ENCODE measurements at regions not wholly inside any gene's neighbourhood (a gene's known extent, or its start where the extent isn't known, plus 50 kb on each side); places are given as distances from the start of the nearest gene placed in this dataset.

DNA sequence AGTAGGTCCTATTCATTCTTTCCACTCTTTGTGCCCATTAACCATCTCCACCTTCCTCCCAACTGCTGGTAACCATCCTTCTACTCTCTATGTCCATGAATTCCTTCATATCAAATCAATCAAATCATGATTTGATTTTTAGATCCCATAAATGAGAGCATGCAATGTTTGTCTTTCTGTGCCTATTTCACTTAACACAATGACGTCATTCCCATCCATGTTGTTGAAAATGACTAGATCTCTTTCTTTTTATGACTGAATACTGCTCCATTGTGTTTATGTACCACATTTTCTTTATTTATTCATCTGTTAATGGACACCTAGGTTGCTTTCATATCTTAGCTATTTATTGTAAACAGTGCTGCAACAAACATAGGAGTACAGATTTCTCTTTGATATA lies 827.3 kb upstream of the NRXN1 start:
- H3K36me3 Mint-ChIP-seq = no peaks in the 10 kb centered on the region
- no peak overlapping the region for H3K4me3 Mint-ChIP-seq
- peaks cover 17% of the 10 kb centered on the region for H3K9me3 Mint-ChIP-seq
- ATAC-seq (no peak), DNase-seq (ENCODE audit: low spot score in 2 of 2) (no peak)
- H3K4me1 Mint-ChIP-seq = no peaks in the 10 kb centered on the region
- H3K27ac Mint-ChIP-seq = no peak overlapping the region

DNA sequence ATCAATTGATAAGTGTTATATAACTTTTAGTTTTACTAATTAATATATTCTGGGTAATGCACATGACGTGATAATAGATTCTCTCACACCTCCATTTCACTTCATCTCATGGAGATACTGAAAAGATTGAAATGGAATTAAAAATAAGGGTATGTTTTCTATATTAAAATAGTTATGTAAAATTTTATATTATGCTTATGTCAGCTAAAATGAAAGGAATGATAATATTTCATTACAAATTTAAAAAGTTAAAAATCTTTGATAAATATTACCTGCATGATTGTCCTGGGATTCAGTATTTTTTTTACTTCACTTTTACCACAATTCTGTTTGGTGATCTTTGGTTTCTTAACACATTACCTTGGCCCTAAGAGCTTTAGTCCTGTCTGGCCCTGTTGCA lies 823.8 kb upstream of the NRXN1 start:
- no peaks in the 10 kb centered on the region for H3K36me3 Mint-ChIP-seq

GRCh38 chr2:51846796-51847195 lies 814.9 kb upstream of the NRXN1 start:
- ATAC-seq (no peak), DNase-seq (ENCODE audit: low spot score in 2 of 2) (no peak)
- Mint-ChIP-seq H3K9me3 (peaks cover 3% of the 10 kb centered on the region), H3K36me3 (no peaks in the 10 kb centered on the region), H3K4me1 (no peaks in the 10 kb centered on the region), H3K27ac (no peak overlapping the region), H3K4me3 (no peak overlapping the region)

More for the DNA sequence above, 823.8 kb upstream of the NRXN1 start:
- DNase-seq (ENCODE audit: low spot score in 2 of 2) = no peak
- Mint-ChIP-seq H3K27ac (no peak overlapping the region), H3K4me1 (no peaks in the 10 kb centered on the region), H3K4me3 (no peak overlapping the region), H3K9me3 (peaks cover 12% of the 10 kb centered on the region)
- no peak for ATAC-seq

DNA sequence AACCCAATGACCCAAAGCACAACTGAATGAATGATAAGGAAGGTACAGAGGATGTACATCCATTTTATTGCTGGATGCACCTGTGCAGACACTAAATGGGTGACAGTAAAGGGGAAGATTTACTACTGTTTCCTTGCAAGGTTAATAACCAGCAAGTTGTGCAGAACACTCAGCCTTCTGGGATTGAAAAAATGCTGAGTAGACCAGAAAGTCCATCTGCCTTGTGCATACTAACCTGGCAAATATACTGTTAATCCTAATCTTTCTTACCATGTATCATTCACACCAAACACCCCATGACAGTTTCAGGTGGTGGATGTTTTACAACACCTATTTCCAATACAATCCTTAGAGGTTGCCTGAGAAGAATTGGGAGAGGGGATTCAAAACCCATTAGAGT lies 814.1 kb upstream of the NRXN1 start:
- H3K36me3 Mint-ChIP-seq = no peaks in the 10 kb centered on the region
- H3K27ac Mint-ChIP-seq = no peak overlapping the region
- H3K4me3 Mint-ChIP-seq = no peak overlapping the region
- no peak for DNase-seq (ENCODE audit: low spot score in 2 of 2)
- no peak for ATAC-seq
- H3K9me3 Mint-ChIP-seq = peaks cover 4% of the 10 kb centered on the region
- no peaks in the 10 kb centered on the region for H3K4me1 Mint-ChIP-seq

DNA sequence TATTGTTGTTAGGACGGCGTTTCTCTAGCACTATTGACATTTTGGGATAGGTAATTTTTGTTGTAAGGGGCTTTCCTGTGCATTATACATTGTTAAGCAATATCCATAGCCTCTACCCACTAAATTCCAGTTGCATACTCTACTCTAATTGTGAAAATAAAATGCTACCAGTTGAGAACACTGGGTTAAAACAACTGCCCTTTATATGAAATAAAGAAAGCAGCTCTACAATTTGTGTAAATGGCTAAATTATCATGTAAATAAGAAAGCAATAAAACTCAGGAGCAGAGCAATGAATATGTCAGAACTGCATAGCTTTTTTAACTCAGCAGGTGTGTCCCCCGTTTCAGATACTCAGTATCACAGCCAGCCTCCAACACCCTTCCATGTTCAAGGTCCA lies 812.7 kb upstream of the NRXN1 start:
- Mint-ChIP-seq H3K9me3 (peaks cover 10% of the 10 kb centered on the region), H3K4me3 (no peak overlapping the region), H3K4me1 (no peaks in the 10 kb centered on the region), H3K27ac (no peak overlapping the region), H3K36me3 (no peaks in the 10 kb centered on the region)
- ATAC-seq (no peak), DNase-seq (ENCODE audit: low spot score in 2 of 2) (no peak)

- H3K4me3 Mint-ChIP-seq = no peak overlapping the region
- no peaks in the 10 kb centered on the region for H3K4me1 Mint-ChIP-seq
- H3K27ac Mint-ChIP-seq = no peak overlapping the region
- ATAC-seq (no peak), DNase-seq (ENCODE audit: low spot score in 2 of 2) (no peak)
- H3K9me3 Mint-ChIP-seq = peaks cover 2% of the 10 kb centered on the region
- no peaks in the 10 kb centered on the region for H3K36me3 Mint-ChIP-seq
Observed at GRCh38 chr2:51829477-51829876, 797.5 kb upstream of the NRXN1 start.

- Mint-ChIP-seq H3K9me3 (peaks cover 2% of the 10 kb centered on the region), H3K36me3 (no peaks in the 10 kb centered on the region), H3K4me3 (no peak overlapping the region), H3K4me1 (no peaks in the 10 kb centered on the region), H3K27ac (no peak overlapping the region)
- DNase-seq (ENCODE audit: low spot score in 2 of 2) (no peak), ATAC-seq (no peak)
Observed at GRCh38 chr2:51825823-51826222, 793.9 kb upstream of the NRXN1 start.

DNA sequence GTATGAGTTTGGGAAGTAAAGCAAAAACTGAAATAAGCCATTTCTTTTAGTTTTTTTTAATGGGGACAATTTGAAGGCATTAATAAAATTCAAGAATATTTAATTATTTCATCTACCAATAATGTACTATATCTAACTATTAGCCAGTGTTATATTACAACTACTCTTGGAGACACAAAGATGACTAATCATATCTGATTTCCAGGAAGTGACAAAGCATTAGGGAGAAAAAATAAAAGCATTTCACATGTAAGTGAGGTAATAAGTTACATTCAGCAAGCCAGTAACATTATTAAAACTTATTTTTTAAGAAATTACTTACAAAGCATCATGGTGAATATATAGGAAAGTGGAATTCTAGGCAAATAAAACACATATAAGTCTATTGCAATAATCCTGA lies 781.3 kb upstream of the NRXN1 start:
- ATAC-seq (no peak), DNase-seq (ENCODE audit: low spot score in 2 of 2) (no peak)
- no peak overlapping the region for H3K27ac Mint-ChIP-seq
- H3K4me1 Mint-ChIP-seq = no peaks in the 10 kb centered on the region
- no peaks in the 10 kb centered on the region for H3K36me3 Mint-ChIP-seq
- H3K9me3 Mint-ChIP-seq = peaks cover 3% of the 10 kb centered on the region
- no peak overlapping the region for H3K4me3 Mint-ChIP-seq

DNA sequence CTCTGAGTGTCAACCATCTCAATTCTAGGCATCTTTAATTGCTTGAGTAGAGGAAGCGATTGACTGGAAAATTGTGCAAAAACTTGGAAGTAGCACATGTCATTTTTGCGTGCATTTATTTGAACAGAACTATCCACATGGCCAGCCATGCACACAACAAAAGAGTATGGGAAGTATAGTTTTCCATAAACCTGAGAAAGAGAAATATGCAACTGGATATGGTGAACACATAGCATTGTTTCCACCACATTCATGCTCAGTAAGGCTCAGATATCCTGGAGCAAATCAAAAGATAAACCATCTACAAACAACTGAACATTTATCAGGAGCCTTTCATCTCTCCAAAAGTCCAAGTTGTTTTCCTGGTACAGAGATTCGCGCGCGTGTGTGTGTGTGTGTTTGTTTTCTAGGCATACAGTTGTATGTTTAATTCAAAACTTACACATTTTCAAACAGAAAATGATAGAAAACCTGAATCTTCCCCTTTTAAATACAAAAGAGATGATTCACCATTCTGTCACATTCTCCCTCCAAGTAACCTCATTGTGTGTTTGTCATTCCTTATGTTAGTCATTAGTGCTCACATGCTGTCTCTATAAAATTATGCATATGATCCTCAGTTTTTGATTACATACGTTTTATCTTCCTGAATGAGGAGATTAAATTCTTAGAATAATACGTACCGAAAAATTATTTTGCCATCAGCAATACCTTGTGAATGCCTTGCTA lies 780.4 kb upstream of the NRXN1 start:
- no peak overlapping the region for H3K27ac Mint-ChIP-seq
- no peak for ATAC-seq

DNA sequence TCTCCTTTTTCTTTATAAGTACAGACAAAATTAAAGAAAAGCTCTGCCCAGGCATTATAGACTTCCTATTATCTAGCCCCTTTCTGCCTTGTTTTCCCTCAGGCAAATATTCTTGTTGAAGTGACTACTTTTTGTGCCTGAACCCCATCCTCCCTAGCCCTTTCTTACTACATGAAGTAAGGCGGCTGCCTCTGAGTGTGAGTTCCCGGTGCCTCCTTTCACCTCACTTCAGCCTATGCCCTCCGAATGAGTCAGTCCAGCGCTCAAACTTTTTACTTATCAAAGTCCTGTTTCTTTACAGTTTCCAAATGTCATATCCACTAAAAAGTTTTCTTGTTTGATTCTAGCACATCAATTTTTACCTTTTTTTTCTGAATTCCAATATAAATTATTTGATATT lies 778.3 kb upstream of the NRXN1 start:
- H3K4me3 Mint-ChIP-seq = no peak overlapping the region
- H3K9me3 Mint-ChIP-seq = peaks cover 10% of the 10 kb centered on the region

More for the DNA sequence above, 780.4 kb upstream of the NRXN1 start:
- Mint-ChIP-seq H3K36me3 (no peaks in the 10 kb centered on the region), H3K4me3 (no peak overlapping the region), H3K9me3 (peaks cover 5% of the 10 kb centered on the region), H3K4me1 (no peaks in the 10 kb centered on the region)
- no peak for DNase-seq (ENCODE audit: low spot score in 2 of 2)

DNA sequence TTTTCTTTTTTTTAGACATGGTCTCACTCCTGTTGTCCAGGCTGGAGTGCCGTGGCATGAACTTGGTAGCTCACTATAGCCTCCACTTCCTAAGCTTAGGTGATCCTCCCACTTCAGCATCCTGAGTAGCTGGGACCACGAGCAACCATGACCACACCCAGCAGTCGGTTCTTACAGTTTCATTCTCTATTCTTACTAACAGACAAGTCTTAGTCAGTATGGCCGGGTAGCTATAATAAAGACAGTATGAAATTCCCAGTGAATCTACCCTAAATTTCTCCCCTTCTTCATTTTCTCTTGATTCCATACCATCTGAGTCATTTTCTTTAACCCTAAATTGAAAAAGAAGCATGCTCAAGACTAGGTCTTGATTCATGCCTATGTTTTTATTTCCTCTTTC lies 775.3 kb upstream of the NRXN1 start:
- DNase-seq (ENCODE audit: low spot score in 2 of 2) (no peak), ATAC-seq (no peak)
- Mint-ChIP-seq H3K4me1 (no peaks in the 10 kb centered on the region), H3K9me3 (peaks cover 13% of the 10 kb centered on the region), H3K27ac (no peak overlapping the region), H3K36me3 (no peaks in the 10 kb centered on the region), H3K4me3 (no peak overlapping the region)

More for the DNA sequence above, 778.3 kb upstream of the NRXN1 start:
- Mint-ChIP-seq H3K36me3 (no peaks in the 10 kb centered on the region), H3K4me1 (no peaks in the 10 kb centered on the region), H3K27ac (no peak overlapping the region)
- no peak for DNase-seq (ENCODE audit: low spot score in 2 of 2)
- ATAC-seq = no peak

DNA sequence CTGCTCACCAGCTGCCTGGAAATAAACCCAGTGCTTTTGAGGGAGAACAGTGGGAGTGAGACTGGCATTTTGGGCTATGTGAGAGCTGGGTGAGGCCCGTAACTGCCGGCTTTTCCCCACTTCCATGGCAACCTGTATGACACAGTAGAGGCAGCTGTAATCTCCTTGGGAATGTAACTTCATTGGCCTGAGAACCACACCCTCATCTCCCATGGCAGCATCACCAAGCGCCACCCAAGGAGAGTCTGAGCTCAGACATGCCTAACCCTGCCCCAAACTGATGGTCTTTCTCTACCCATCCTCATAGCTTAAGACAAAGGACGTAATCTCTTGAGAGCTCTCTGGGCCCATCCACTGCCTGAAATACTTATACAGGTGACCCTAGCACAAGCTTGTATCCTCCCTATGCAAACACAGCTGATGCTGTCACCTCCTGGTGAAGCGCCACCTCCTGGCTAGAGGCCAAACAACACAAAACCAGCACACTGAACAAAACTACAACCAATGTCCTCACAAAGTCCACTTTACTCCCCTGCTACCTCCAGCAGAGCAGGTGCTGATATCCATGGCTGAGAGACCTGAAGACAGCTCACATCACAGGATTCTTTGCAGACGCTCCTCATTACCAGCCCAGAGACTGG lies 763.4 kb upstream of the NRXN1 start:
- peaks cover 14% of the 10 kb centered on the region for H3K9me3 Mint-ChIP-seq
- H3K4me1 Mint-ChIP-seq = no peaks in the 10 kb centered on the region
- ATAC-seq = no peak
- H3K36me3 Mint-ChIP-seq = no peaks in the 10 kb centered on the region
- no peak for DNase-seq (ENCODE audit: low spot score in 2 of 2)
- no peak overlapping the region for H3K4me3 Mint-ChIP-seq
- no peak overlapping the region for H3K27ac Mint-ChIP-seq

GRCh38 chr2:51791496-51791895 lies 759.6 kb upstream of the NRXN1 start:
- ATAC-seq = no peak
- DNase-seq (ENCODE audit: low spot score in 2 of 2) = no peak
- Mint-ChIP-seq H3K27ac (no peak overlapping the region), H3K36me3 (no peaks in the 10 kb centered on the region), H3K9me3 (peaks cover 16% of the 10 kb centered on the region), H3K4me3 (no peak overlapping the region), H3K4me1 (no peaks in the 10 kb centered on the region)

DNA sequence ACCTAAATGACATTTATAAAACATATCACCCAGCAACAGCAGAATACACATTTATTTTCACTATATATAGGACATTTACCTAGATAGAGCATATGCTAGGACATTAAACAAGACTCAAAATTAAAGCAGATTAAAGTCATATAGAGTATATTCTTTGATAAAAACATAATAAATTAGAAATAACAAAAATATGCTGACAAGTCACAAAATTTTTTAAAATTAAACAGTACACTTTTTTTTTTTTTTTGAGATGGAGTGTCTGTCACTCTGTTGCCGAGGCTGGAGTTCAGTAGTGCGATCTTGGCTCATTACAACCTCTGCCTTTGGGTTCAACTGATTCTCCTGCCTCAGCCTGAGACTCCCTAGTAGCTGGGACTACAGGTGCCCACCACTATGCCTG lies 758.9 kb upstream of the NRXN1 start:
- Mint-ChIP-seq H3K4me1 (no peaks in the 10 kb centered on the region), H3K9me3 (peaks cover 13% of the 10 kb centered on the region), H3K27ac (no peak overlapping the region), H3K36me3 (no peaks in the 10 kb centered on the region), H3K4me3 (no peak overlapping the region)
- no peak for DNase-seq (ENCODE audit: low spot score in 2 of 2)
- ATAC-seq = no peak

DNA sequence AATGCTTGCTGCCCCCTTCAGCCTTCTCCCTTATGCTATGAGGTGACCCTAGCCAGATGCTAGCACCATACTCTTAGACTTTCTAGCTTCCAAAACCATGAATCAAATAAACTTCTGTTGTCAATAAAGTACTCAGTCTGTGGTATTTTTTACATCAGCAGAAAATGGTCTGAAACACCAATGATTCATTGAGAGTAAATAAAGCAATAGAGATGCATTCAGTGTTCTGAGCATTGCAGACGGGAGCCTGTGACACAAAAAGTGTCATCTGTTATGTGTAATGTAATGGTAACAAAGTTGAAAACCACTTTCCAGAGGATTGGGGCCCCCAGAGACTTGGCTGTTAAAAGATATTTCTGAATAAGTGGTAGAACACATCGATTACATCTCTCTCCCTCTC lies 758.0 kb upstream of the NRXN1 start:
- Mint-ChIP-seq H3K27ac (no peak overlapping the region), H3K4me3 (no peak overlapping the region), H3K9me3 (peaks cover 13% of the 10 kb centered on the region), H3K4me1 (no peaks in the 10 kb centered on the region), H3K36me3 (no peaks in the 10 kb centered on the region)
- ATAC-seq (no peak), DNase-seq (ENCODE audit: low spot score in 2 of 2) (no peak)

- ATAC-seq (no peak), DNase-seq (ENCODE audit: low spot score in 2 of 2) (no peak)
- no peak overlapping the region for H3K27ac Mint-ChIP-seq
- peaks cover 4% of the 10 kb centered on the region for H3K9me3 Mint-ChIP-seq
- H3K4me1 Mint-ChIP-seq = no peaks in the 10 kb centered on the region
- H3K4me3 Mint-ChIP-seq = no peak overlapping the region
- H3K36me3 Mint-ChIP-seq = no peaks in the 10 kb centered on the region
Observed at GRCh38 chr2:51782921-51783765, 751.2 kb upstream of the NRXN1 start.

Data from stimulated activated effector memory CD8-positive, alpha-beta T cell treated with anti-CD3 and anti-CD28 coated beads, Interleukin-12 subunit alpha, Interleukin-12 subunit beta, amount 100 ng/mL, for 72 hours (primary cell).